CD4-positive, alpha-beta memory T cell (primary cell): ENCODE measurements at regions not wholly inside any gene's neighbourhood (a gene's known extent, or its start where the extent isn't known, plus 50 kb on each side); places are given as distances from the start of the nearest gene placed in this dataset.

ENCODE experiments used
- CTCF ChIA-PET: fragments of 350-600 bp; sonication (Branson Sonifier 250); formaldehyde crosslinking; loops from one replicate; lab custom pipeline; 2021; ENCODE audit warnings: inconsistent platforms; ENCODE audit not compliant: partially characterized antibody; lab: Charles Lee
- POLR2A ChIA-PET: fragments of 350-600 bp; sonication (Branson Sonifier 250); formaldehyde crosslinking; loops from one replicate; lab custom pipeline; 2021; ENCODE audit not compliant: partially characterized antibody; lab: Charles Lee
- DNase-seq, 5 donors: peaks; one replicate each; pipeline versions ENCODE4 v3.0.0 to v3.0.0-alpha.2; 2020 to 2022; ENCODE audit warnings: mixed read lengths in 1 of 5
- H3K27ac ChIP-seq: one replicate; pipeline ENCODE4 v1.7.0; 2013; ENCODE audit warnings: low read depth, low read length
- H3K27me3 ChIP-seq: 2 replicates; pipeline ENCODE4 v1.7.0; 2013; ENCODE audit warnings: mild to moderate bottlenecking, low read length, moderate library complexity; ENCODE audit not compliant: insufficient read depth
- H3K36me3 ChIP-seq: 2 replicates; pipeline ENCODE4 v1.7.0; 2013; ENCODE audit warnings: mild to moderate bottlenecking, low read length, moderate library complexity; ENCODE audit not compliant: insufficient read depth
- H3K4me1 ChIP-seq: 2 replicates; pipeline ENCODE4 v1.7.0; 2013; ENCODE audit warnings: mild to moderate bottlenecking, low read length, moderate library complexity; ENCODE audit not compliant: insufficient read depth
- H3K4me3 ChIP-seq, 2 donors: one replicate each; pipeline ENCODE4 v1.7.0; 2013; ENCODE audit warnings: low read length in 2 of 2, mild to moderate bottlenecking in 1 of 2
- H3K9me3 ChIP-seq, 2 donors: one replicate each; pipeline ENCODE4 v1.7.0; 2013; ENCODE audit warnings: low read length in 2 of 2, control low read depth in 1 of 2; ENCODE audit not compliant: control insufficient read depth in 1 of 2
- H3K27ac Mint-ChIP-seq, 7 donors: one replicate each; pipeline ENCODE4 v1.8.0; 2020 to 2021; ENCODE audit warnings: mixed read lengths in 7 of 7, mild to moderate bottlenecking in 6 of 7, inconsistent platforms in 3 of 7, moderate library complexity in 3 of 7
- H3K27me3 Mint-ChIP-seq, 2 donors: one replicate each; pipeline ENCODE4 v1.8.0; 2020 to 2021; ENCODE audit warnings: mixed read lengths in 2 of 2
- H3K36me3 Mint-ChIP-seq, 2 donors: one replicate each; pipeline ENCODE4 v1.8.0; 2020 to 2021; ENCODE audit warnings: mixed read lengths in 2 of 2, inconsistent platforms in 1 of 2, mild to moderate bottlenecking in 1 of 2
- H3K4me1 Mint-ChIP-seq, 4 donors: one replicate each; pipeline ENCODE4 v1.8.0; 2020 to 2021; ENCODE audit warnings: mixed read lengths in 4 of 4, mild to moderate bottlenecking in 1 of 4
- H3K4me3 Mint-ChIP-seq, 8 donors: one replicate each; pipeline ENCODE4 v1.8.0; 2020 to 2021; ENCODE audit warnings: mixed read lengths in 8 of 8, mild to moderate bottlenecking in 7 of 8, moderate library complexity in 6 of 8, inconsistent platforms in 3 of 8
- H3K9me3 Mint-ChIP-seq, 8 donors: one replicate each; pipeline ENCODE4 v1.8.0; 2020 to 2021; ENCODE audit warnings: mixed read lengths in 8 of 8, mild to moderate bottlenecking in 5 of 8, inconsistent platforms in 3 of 8, moderate library complexity in 1 of 8
- intact Hi-C: fragments of 100-400 bp; cut with micrococcal nuclease; formaldehyde crosslinking; loops from one replicate; pipeline ENCODE4 v1.15.1; 2023

DNA sequence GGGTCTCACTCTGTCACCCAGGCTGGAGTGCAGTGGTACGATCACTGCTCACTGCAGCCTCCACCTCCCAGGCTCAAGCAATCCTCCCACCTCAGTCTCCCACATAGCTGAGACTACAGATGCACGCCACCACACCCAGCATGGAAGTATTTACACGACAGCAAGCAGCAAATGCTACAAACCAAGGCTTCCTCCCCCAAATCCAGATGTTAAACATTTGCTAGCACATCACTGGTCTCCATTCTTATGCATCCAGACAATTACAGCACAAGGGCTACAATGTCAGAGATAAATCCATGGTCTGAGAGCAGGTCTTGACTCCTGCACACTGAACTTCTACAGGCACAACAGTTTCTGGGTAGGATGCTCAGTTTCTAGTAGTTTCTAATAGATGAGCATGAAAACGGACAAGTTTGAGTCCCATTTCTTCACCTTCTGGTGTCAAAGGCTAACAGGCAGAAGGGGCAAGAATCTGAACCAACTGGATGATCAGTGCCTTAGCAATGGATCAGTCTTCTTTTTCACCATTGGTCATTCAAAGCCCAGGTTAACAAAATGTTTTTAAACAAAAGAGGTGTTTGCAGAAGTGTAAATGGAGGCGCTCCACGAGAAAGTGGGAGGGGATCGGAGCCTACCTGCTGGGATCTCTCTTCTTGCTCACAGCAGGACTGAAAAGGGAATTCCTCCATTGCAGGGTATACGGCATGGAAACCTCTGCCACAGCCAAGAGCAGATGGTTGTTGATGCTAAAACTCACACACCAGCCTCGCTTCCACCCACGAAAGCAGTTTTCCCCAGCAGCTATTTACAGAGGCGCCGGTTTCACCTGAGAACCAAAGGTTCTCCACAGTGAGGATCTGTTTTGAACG, 135.0 kb upstream of the ARL4C start:
- no peaks in the 10 kb centered on the region for H3K36me3 ChIP-seq
- H3K36me3 Mint-ChIP-seq = no peaks in the 10 kb centered on the region
- peaks cover 11 to 13% of the 10 kb centered on the region in 2 donors for H3K27me3 Mint-ChIP-seq
- ChIA-PET CTCF (no interaction called here), POLR2A (no interaction called here)
- H3K27me3 ChIP-seq = peaks cover 4% of the 10 kb centered on the region
- H3K9me3 Mint-ChIP-seq = peaks cover 0 to 3% (median 0%) of the 10 kb centered on the region in 8 donors
- no peaks in the 10 kb centered on the region for H3K9me3 ChIP-seq
- no peak overlapping the region for H3K4me3 Mint-ChIP-seq
- no peak for DNase-seq
- no peak overlapping the region for H3K4me3 ChIP-seq
- no peak overlapping the region for H3K27ac Mint-ChIP-seq
- H3K27ac ChIP-seq = no peak overlapping the region
- intact Hi-C loops = no loop called here
- H3K4me1 Mint-ChIP-seq = no peaks in the 10 kb centered on the region
- H3K4me1 ChIP-seq = no peaks in the 10 kb centered on the region

DNA sequence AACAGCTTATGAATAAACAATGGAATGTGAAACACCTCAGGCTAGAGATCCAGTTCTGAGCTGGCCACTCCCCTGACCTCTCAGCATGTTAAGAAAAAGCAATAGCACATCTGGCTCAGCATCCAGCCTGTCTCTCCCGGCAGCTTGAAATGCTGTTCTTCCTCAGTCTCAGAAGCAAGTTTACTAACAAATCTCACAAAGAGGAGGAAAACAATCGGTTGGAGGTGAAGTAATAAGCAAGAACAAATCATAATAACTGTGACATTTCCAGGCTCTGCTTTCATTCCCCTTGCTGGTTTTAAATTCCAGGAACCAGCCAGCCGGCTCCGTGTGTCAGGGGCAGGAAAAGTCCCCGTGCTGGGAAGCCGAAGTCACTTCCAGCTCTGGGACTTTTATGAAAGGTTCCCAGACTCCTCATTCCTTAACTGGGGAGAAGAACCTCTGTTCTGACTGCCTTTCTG, 133.9 kb upstream of the ARL4C start:
- Mint-ChIP-seq H3K4me1 (no peaks in the 10 kb centered on the region), H3K9me3 (peaks cover 0 to 2% (median 0%) of the 10 kb centered on the region in 8 donors), H3K4me3 (no peak overlapping the region), H3K27ac (no peak overlapping the region), H3K36me3 (no peaks in the 10 kb centered on the region), H3K27me3 (peaks cover 11 to 13% of the 10 kb centered on the region in 2 donors)
- POLR2A ChIA-PET = no interaction called here
- Histone ChIP-seq H3K27ac (no peak overlapping the region), H3K36me3 (no peaks in the 10 kb centered on the region), H3K4me1 (no peaks in the 10 kb centered on the region), H3K27me3 (peaks cover 4% of the 10 kb centered on the region), H3K9me3 (no peaks in the 10 kb centered on the region), H3K4me3 (no peak overlapping the region)
- CTCF ChIA-PET = no interaction called here
- intact Hi-C loops = no loop called here
- no peak for DNase-seq

DNA sequence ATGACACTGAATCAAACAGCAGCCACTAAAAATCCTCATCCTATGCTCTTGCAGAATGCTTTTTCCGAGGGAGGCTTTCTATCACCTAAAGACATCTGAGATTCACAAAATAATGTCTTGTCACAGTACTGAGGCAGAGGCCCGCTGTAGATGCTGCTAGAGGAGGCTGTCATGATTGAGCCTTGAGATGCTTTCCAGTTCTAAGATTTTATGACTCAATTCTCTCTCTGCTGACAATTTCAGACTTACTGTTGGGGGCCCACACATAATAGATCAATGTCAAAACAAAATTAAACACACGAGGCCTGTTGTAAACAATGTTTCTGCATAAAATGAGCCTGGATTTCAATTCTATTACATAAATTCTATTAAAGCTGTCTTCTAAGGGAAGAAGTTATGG, 132.7 kb upstream of the ARL4C start:
- H3K4me1 ChIP-seq = no peaks in the 10 kb centered on the region
- ChIA-PET POLR2A (no interaction called here), CTCF (interaction anchor here (0.8 kb wide), 1 partner anchor 82 kb away, joined by 3 read pairs; no protein-coding TSS in a partner anchor)
- H3K4me3 Mint-ChIP-seq = no peak overlapping the region
- H3K9me3 Mint-ChIP-seq = no peaks in the 10 kb centered on the region
- no peaks in the 10 kb centered on the region for H3K4me1 Mint-ChIP-seq
- no peak overlapping the region for H3K27ac Mint-ChIP-seq
- H3K27me3 Mint-ChIP-seq = peaks cover 11 to 13% of the 10 kb centered on the region in 2 donors
- H3K27ac ChIP-seq = no peak overlapping the region
- no peaks in the 10 kb centered on the region for H3K36me3 Mint-ChIP-seq
- H3K4me3 ChIP-seq = no peak overlapping the region
- DNase-seq = no peak
- no peaks in the 10 kb centered on the region for H3K9me3 ChIP-seq
- intact Hi-C loops = no loop called here
- peaks cover 4% of the 10 kb centered on the region for H3K27me3 ChIP-seq
- H3K36me3 ChIP-seq = no peaks in the 10 kb centered on the region

DNA sequence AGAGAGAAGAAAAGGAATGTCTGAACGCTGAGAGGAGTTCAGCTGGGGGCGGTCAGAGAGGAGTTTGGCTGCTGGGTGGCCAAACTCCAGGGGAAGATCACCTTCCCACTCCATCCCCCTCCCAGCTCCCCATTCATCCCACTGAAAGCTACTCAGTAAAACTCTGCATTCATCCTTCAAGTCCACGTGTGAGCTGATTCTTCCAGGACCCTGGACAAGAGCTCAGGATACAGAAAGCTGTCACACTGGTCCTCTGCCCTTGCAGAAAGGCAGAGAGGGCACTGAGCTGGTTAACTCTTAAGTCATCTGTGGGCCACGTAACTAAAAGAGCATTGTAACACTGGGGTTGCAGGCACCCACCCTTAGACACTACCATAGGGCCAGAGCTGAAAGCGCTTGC, 132.1 kb upstream of the ARL4C start:
- Histone ChIP-seq H3K27ac (no peak overlapping the region), H3K4me1 (no peaks in the 10 kb centered on the region), H3K4me3 (no peak overlapping the region), H3K27me3 (peaks cover 4% of the 10 kb centered on the region), H3K9me3 (no peaks in the 10 kb centered on the region), H3K36me3 (no peaks in the 10 kb centered on the region)
- Mint-ChIP-seq H3K4me3 (no peak overlapping the region), H3K36me3 (no peaks in the 10 kb centered on the region), H3K27me3 (peaks cover 9 to 13% of the 10 kb centered on the region in 2 donors), H3K4me1 (no peaks in the 10 kb centered on the region), H3K9me3 (no peaks in the 10 kb centered on the region), H3K27ac (no peak overlapping the region)
- POLR2A ChIA-PET = no interaction called here
- intact Hi-C loops = no loop called here
- CTCF ChIA-PET = no interaction called here
- DNase-seq = no peak

DNA sequence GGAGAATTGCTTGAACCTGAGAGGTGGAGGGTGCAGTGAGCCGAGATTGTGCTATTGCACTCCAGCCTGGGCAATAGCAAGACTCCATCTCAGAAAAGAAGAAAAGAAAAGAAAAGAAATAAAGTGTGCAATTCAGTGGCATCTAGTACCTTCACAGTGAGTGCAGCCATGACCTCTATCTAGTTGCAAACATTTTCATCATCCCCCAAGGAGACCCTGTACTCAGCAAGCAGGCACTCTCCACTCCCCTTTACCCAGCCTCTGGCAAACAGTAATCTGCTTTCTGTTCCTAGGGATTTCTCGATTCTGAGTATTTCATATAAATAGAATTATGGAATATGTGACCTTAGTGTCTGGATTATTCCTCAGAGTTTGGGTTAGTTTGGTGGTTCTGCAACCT, 130.4 kb upstream of the ARL4C start:
- no peaks in the 10 kb centered on the region for H3K9me3 Mint-ChIP-seq
- no peak overlapping the region for H3K4me3 ChIP-seq
- H3K4me1 ChIP-seq = no peaks in the 10 kb centered on the region
- ChIA-PET POLR2A (no interaction called here), CTCF (no interaction called here)
- no peak for DNase-seq
- intact Hi-C loops = no loop called here
- no peaks in the 10 kb centered on the region for H3K36me3 Mint-ChIP-seq
- no peak overlapping the region for H3K27ac Mint-ChIP-seq
- H3K4me3 Mint-ChIP-seq = no peak overlapping the region
- peaks cover 4% of the 10 kb centered on the region for H3K27me3 ChIP-seq
- no peak overlapping the region for H3K27ac ChIP-seq
- H3K4me1 Mint-ChIP-seq = no peaks in the 10 kb centered on the region
- no peaks in the 10 kb centered on the region for H3K36me3 ChIP-seq
- H3K9me3 ChIP-seq = no peaks in the 10 kb centered on the region
- peaks cover 9 to 11% of the 10 kb centered on the region in 2 donors for H3K27me3 Mint-ChIP-seq

DNA sequence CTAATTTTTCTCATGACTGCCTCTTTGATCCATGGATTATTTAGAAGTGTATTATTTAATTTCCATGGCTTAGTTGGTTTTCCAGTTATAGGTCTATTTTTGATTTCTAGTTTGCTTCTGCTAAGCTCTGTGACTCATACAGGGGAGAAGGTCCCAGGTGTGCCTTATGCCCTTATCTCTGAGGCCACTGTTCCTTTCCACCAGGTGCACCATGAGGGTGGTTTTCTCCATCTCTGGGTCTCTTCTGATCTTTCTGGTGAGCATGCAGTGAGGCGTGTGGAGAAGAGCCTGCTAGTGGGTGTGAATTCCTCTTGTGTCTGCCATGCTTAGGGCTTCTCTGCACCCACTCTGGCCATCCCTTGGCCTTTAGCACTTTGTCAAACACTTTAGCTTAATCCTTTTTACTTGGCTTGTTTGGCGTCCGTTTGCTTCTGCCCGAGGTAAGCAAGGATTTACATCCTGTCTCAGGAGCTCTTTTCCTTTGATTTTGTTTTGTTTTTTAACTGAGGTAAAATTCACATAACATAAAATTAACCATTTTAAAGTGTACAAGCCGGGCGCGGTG, 129.8 kb upstream of the ARL4C start:
- Mint-ChIP-seq H3K4me1 (no peaks in the 10 kb centered on the region), H3K4me3 (no peak overlapping the region), H3K27me3 (peaks cover 5 to 11% of the 10 kb centered on the region in 2 donors), H3K27ac (no peak overlapping the region), H3K9me3 (no peaks in the 10 kb centered on the region), H3K36me3 (no peaks in the 10 kb centered on the region)
- CTCF ChIA-PET = no interaction called here
- POLR2A ChIA-PET = no interaction called here
- H3K36me3 ChIP-seq = no peaks in the 10 kb centered on the region
- H3K27ac ChIP-seq = no peak overlapping the region
- peaks cover 4% of the 10 kb centered on the region for H3K27me3 ChIP-seq
- H3K9me3 ChIP-seq = no peaks in the 10 kb centered on the region
- intact Hi-C loops = no loop called here
- DNase-seq = no peak
- H3K4me3 ChIP-seq = no peak overlapping the region
- no peaks in the 10 kb centered on the region for H3K4me1 ChIP-seq

DNA sequence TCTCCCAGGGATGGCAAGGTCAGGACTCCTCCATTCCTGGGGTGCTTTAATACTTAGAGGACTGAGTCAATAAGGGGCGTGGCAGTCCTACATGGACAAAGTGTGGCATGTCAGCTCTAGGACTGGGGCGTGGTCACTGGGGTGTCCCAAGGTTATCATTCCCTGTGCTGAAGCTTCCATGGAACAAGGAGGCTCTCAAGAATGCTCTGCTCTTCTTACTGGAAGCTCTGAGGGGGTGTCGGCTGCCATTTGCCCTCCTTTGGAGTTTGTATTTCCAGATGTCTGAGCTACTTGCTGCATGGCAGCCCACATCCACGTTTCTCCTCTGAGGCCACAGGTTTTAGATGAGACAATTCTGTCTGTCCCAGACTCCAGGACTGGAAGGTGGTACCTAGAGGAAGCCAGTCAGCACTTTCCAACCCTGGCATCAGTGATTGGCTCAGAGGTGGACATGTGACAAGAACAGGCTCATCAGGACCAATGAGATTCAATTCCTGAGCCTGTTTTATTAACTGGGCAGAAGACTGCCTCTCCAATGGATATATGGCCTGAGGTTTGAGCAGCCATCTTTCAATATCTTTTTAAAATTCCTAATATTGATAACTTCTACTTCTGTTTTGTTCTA, 128.9 kb upstream of the ARL4C start:
- Mint-ChIP-seq H3K27me3 (peaks cover 3 to 11% of the 10 kb centered on the region in 2 donors), H3K27ac (no peak overlapping the region), H3K4me3 (no peak overlapping the region), H3K9me3 (no peaks in the 10 kb centered on the region), H3K4me1 (no peaks in the 10 kb centered on the region), H3K36me3 (no peaks in the 10 kb centered on the region)
- CTCF ChIA-PET = interaction anchor here (1.5 kb wide), 1 partner anchor 12 kb away, joined by 3 read pairs; no protein-coding TSS in a partner anchor
- Histone ChIP-seq H3K9me3 (no peaks in the 10 kb centered on the region), H3K4me1 (no peaks in the 10 kb centered on the region), H3K27me3 (peaks cover 4% of the 10 kb centered on the region), H3K4me3 (no peak overlapping the region), H3K27ac (no peak overlapping the region), H3K36me3 (no peaks in the 10 kb centered on the region)
- no peak for DNase-seq
- intact Hi-C loops = no loop called here
- POLR2A ChIA-PET = no interaction called here
